Lower leg skin (tissue), 4 donors: ENCODE measurements at regions not wholly inside any gene's neighbourhood (a gene's known extent, or its start where the extent isn't known, plus 50 kb on each side); places are given as distances from the start of the nearest gene placed in this dataset.

Experiments used
- DNase-seq, 2 donors: peaks; one replicate each; pipeline ENCODE4 v3.0.0-alpha.2; 2019; ENCODE audit warnings: low spot score in 2 of 2
- H3K4me3 ChIP-seq: fragments of 200-600 bp; sonication (generic); 2 replicates; pipeline ENCODE4 v1.5.1; 2017; ENCODE audit warnings: mild to moderate bottlenecking, low read depth; ENCODE audit not compliant: poor library complexity, severe bottlenecking
- CTCF ChIP-seq, 3 donors: fragments of 450-650 bp; IDR thresholded peaks; one replicate each; pipeline ENCODE4 v1.5.1; 2016; ENCODE audit warnings: antibody characterized with exemption in 3 of 3, mild to moderate bottlenecking in 3 of 3, moderate library complexity in 2 of 3
- POLR2A ChIP-seq, 2 donors: fragments of 450-650 bp; IDR thresholded peaks; one replicate each; pipeline ENCODE4 v1.6.1; 2016 to 2017; ENCODE audit warnings: antibody characterized with exemption in 2 of 2, mild to moderate bottlenecking in 1 of 2, moderate library complexity in 1 of 2
- WGBS, 2 donors: methylation state at CpG; one replicate each; pipeline ENCODE4 v1.1.5; 2018; 5-methylcytosine and 5-hydroxymethylcytosine counted together
- intact Hi-C: fragments of 100-400 bp; cut with DNase I; formaldehyde crosslinking; loops from one replicate; pipeline ENCODE4 v1.15.0; 2023; ENCODE audit warnings: low total_unique reads

DNA sequence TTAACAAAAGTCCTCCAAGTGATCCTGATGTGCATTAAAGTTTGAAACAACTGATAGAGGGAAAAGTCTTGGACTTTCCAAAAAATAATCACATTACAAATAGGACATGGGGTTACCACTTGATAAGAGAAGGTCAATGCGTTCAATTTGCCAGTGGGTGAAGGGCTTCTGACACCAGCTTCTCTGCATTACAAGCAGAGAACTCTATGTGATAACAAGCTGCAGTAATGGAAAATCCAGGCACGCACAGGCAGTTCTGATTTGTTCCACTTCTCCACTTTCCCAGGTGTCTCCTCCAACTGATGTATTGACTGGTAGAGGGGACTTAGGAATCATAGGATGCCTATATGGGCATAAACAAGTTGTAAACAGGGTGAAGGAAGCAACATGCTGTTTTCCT lies 234.0 kb upstream of the MGAT5 start:
- WGBS, 2 donors, result 83 to 89% methylated on average over 2 of the region's 2 CpGs
- no peak for TF ChIP-seq POLR2A (IDR thresholded peaks at IDR 0.05)
- TF ChIP-seq CTCF (IDR thresholded peaks at IDR 0.05), result no peak
- no peak for DNase-seq
- intact Hi-C loops, result no loop called here
- no peak overlapping the region for H3K4me3 ChIP-seq

DNA sequence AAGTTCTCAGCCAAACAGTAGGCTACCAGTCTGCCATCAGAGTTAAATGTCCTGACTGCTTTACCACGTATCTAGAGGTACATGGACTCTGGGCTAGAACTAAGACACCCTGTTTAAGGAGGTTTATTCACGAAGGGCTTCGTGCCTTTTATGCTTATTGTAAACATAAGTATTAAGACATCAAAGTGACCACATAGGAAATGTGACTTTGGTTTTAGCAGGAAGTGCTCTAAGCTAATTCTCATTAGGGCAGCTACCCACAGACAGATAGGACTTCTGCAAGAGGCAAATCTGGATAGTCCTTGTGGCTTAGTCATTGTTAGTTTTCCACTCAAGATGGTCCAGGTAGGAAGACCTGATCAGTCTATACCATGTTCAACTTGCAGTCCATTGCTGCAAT lies 233.3 kb upstream of the MGAT5 start:
- intact Hi-C loops, result no loop called here
- TF ChIP-seq POLR2A (IDR thresholded peaks at IDR 0.05) (no peak), CTCF (IDR thresholded peaks at IDR 0.05) (no peak)
- DNase-seq, result no peak
- 57 to 66% methylated on average over 3 of the region's 3 CpGs for WGBS, 2 donors
- H3K4me3 ChIP-seq, result no peak overlapping the region

GRCh38 chr2:134021830-134022524 lies 231.9 kb upstream of the MGAT5 start:
- no peak for TF ChIP-seq CTCF (IDR thresholded peaks at IDR 0.05)
- TF ChIP-seq POLR2A (IDR thresholded peaks at IDR 0.05), result no peak
- H3K4me3 ChIP-seq, result no peak overlapping the region
- intact Hi-C loops, result no loop called here
- WGBS, 2 donors, result 76 to 86% methylated on average over 5 of the region's 5 CpGs
- no peak for DNase-seq

DNA sequence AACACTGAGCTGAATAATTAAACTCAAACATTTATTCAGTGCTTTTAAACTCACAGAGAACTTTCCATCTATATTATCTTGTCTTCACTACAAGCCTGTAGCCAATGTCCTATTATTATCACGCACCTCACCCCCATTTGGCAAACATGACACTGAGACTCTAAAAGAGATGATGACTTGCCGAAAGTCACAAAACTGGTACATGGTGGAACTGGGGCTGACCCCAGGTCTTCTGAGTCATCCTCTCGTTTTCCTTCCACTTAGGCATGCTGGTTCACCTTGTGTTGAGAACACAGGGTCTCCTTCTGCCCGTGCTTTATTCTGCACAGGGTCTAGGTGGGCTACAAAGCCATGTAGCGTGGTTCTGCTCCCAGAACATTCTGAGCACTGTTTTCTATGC lies 230.0 kb upstream of the MGAT5 start:
- H3K4me3 ChIP-seq, result no peak overlapping the region
- DNase-seq, result no peak
- TF ChIP-seq CTCF (IDR thresholded peaks at IDR 0.05), result no peak
- no peak for TF ChIP-seq POLR2A (IDR thresholded peaks at IDR 0.05)
- intact Hi-C loops, result no loop called here
- 84% methylated on average over 5 of the region's 5 CpGs for WGBS, 2 donors

GRCh38 chr2:134027980-134028379 lies 225.9 kb upstream of the MGAT5 start:
- H3K4me3 ChIP-seq, result no peak overlapping the region
- intact Hi-C loops, result no loop called here
- 20 to 23% methylated on average over 12 to 19 of the region's 21 CpGs for WGBS, 2 donors
- TF ChIP-seq CTCF (IDR thresholded peaks at IDR 0.05) (no peak), POLR2A (IDR thresholded peaks at IDR 0.05) (no peak)
- no peak for DNase-seq

DNA sequence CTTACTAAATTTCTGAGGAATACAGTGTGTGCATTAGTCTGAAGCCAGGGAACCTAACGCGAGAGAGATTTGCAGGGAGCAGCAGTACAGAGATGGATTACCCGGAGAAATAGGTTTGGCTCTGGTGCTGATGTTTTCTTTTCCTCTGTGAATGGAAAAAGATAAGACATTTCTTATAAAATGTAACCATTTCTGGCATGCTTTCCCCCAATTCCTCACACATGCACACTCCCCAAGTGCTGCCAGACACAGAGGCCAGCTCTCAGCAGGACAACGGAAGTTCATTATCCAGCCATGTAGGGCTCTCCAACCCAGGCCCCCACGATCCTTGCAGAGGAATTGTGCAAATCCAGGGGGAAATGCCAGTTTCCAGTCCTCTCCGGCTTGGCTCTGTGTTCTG lies 224.5 kb upstream of the MGAT5 start:
- H3K4me3 ChIP-seq, result no peak overlapping the region
- no peak for DNase-seq
- WGBS, 2 donors, result 70 to 80% methylated on average over 6 of the region's 6 CpGs
- TF ChIP-seq POLR2A (IDR thresholded peaks at IDR 0.05) (no peak), CTCF (IDR thresholded peaks at IDR 0.05) (no peak)
- intact Hi-C loops, result no loop called here
